ENCODE measurements at regions not wholly inside any gene's neighbourhood (a gene's known extent, or its start where the extent isn't known, plus 50 kb on each side); places are given as distances from the start of the nearest gene placed in this dataset.

- Histone ChIP-seq H2AFZ (ENCODE audit: low read depth, low read length) (no peak overlapping the region), H3K27me3 (ENCODE audit: insufficient read depth, low read depth, low read length) (no peaks in the 10 kb centered on the region), H3F3A (ENCODE audit: insufficient read depth, low read length, poor library complexity, severe bottlenecking) (no peaks in the 10 kb centered on the region), H3K36me3 (ENCODE audit: insufficient read depth, low read length) (no peaks in the 10 kb centered on the region), H3K4me3 (ENCODE audit: low read length) (no peak overlapping the region), H3K79me2 (replicated peaks; ENCODE audit: insufficient read depth, low read length) (no peaks in the 10 kb centered on the region), H4K20me1 (ENCODE audit: insufficient read depth) (no peaks in the 10 kb centered on the region), H3K9ac (ENCODE audit: low read length) (no peak overlapping the region), H3K4me2 (ENCODE audit: low read length) (no peak overlapping the region), H3K27ac (ENCODE audit: low read length) (no peak overlapping the region), H3K9me2 (ENCODE audit: insufficient read depth, low read length) (no peaks in the 10 kb centered on the region), H3K9me3 (ENCODE audit: low read length) (no peaks in the 10 kb centered on the region)
- TF ChIP-seq EP300 (conservative IDR thresholded peaks at IDR 0.05; ENCODE audit: poor library complexity, severe bottlenecking) (no peak), TAF1 (IDR thresholded peaks at IDR 0.05; ENCODE audit: low read depth) (no peak), REST (IDR thresholded peaks at IDR 0.05; ENCODE audit: borderline replicate concordance) (no peak), RAD21 (conservative IDR thresholded peaks at IDR 0.05) (no peak), CTCF (IDR thresholded peaks at IDR 0.05; ENCODE audit: poor library complexity, severe bottlenecking) (no peak), POLR2AphosphoS5 (IDR thresholded peaks at IDR 0.05) (no peak), EZH2 (IDR thresholded peaks at IDR 0.05; ENCODE audit: borderline replicate concordance, insufficient read depth, low read length, poor library complexity, severe bottlenecking) (no peak), MXI1 (conservative IDR thresholded peaks at IDR 0.05; ENCODE audit: poor library complexity, severe bottlenecking) (no peak)
These were observed 206.6 kb downstream of the HLX start for GRCh38 chr1:221085701-221086375.

- no peaks in the 10 kb centered on the region for H3K9me2 ChIP-seq (ENCODE audit: insufficient read depth, low read length)
- H2AFZ ChIP-seq (ENCODE audit: low read depth, low read length) = no peak overlapping the region
- H3K27me3 ChIP-seq (ENCODE audit: insufficient read depth, low read depth, low read length) = no peaks in the 10 kb centered on the region
- H3F3A ChIP-seq (ENCODE audit: insufficient read depth, low read length, poor library complexity, severe bottlenecking) = no peaks in the 10 kb centered on the region
- no peaks in the 10 kb centered on the region for H3K79me2 ChIP-seq (replicated peaks; ENCODE audit: insufficient read depth, low read length)
- no peak overlapping the region for H3K4me3 ChIP-seq (ENCODE audit: low read length)
- H3K27ac ChIP-seq (ENCODE audit: low read length) = no peak overlapping the region
- no peaks in the 10 kb centered on the region for H3K9me3 ChIP-seq (ENCODE audit: low read length)
- no peaks in the 10 kb centered on the region for H3K36me3 ChIP-seq (ENCODE audit: insufficient read depth, low read length)
- H3K4me2 ChIP-seq (ENCODE audit: low read length) = no peak overlapping the region
- no peak for TF ChIP-seq POLR2AphosphoS5 (IDR thresholded peaks at IDR 0.05)
- no peak for TF ChIP-seq SMC3 (conservative IDR thresholded peaks at IDR 0.05; ENCODE audit: poor library complexity)
- no peak for TF ChIP-seq EP300 (conservative IDR thresholded peaks at IDR 0.05; ENCODE audit: poor library complexity, severe bottlenecking)
- TF ChIP-seq MXI1 (conservative IDR thresholded peaks at IDR 0.05; ENCODE audit: poor library complexity, severe bottlenecking) = no peak
- no peak for TF ChIP-seq RAD21 (conservative IDR thresholded peaks at IDR 0.05)
- no peak for TF ChIP-seq TAF1 (IDR thresholded peaks at IDR 0.05; ENCODE audit: low read depth)
- no peak for TF ChIP-seq REST (IDR thresholded peaks at IDR 0.05; ENCODE audit: borderline replicate concordance)
- no peak for TF ChIP-seq EZH2 (IDR thresholded peaks at IDR 0.05; ENCODE audit: borderline replicate concordance, insufficient read depth, low read length, poor library complexity, severe bottlenecking)
- TF ChIP-seq CTCF (IDR thresholded peaks at IDR 0.05; ENCODE audit: poor library complexity, severe bottlenecking) = no peak
- H4K20me1 ChIP-seq (ENCODE audit: insufficient read depth) = no peaks in the 10 kb centered on the region
- no peak overlapping the region for H3K9ac ChIP-seq (ENCODE audit: low read length)
These were observed 208.7 kb downstream of the HLX start for GRCh38 chr1:221087919-221088318.
